NCI-H226 (cell line): ENCODE measurements at regions not wholly inside any gene's neighbourhood (a gene's known extent, or its start where the extent isn't known, plus 50 kb on each side); places are given as distances from the start of the nearest gene placed in this dataset.
A peak's percentile ranks its signal among the peaks of the same experiment; 100 is the strongest.

Source experiments
- DNase-seq: peaks from one replicate; pipeline ENCODE4 v3.0.0-alpha.2; 2015

DNA sequence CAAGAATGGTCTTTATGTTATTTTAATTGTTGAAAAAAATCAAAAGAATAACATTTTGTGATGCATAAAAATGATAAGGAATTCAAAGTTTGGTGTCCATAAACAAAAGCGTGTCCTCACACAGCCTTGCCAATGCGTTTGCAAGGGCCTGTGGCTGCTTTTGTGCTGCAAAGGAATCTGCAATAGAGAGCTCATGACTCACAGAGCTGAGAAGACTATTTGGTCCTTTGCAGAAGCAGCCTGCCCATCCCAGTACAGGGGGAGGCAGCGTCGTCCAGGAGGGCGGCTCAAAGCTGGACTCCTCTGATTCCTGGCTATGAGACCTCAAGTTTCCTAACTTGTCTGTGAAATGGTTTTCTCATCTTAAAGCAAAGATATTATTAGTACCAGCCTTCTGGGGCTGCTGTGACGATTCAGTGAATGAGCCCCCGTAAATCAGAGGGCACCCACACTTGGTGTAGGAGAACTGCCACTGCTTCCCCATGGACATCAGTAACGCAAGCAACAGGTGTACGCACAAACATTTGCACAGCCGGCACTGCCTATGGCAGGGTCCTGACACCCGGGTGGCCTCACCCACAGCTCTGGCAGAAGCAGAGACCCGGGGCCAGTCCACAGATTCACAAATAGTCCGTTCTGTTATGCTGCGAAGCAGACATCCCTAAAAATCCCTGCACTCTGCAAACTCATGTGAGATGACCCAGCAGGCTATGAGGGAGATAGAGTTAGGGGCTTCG lies 70.6 kb upstream of the ASAP2 start:
- DNase-seq = peak; percentile 5

GRCh38 chr2:9127316-9127715 lies 79.3 kb upstream of the ASAP2 start:
- DNase-seq = no peak

DNA sequence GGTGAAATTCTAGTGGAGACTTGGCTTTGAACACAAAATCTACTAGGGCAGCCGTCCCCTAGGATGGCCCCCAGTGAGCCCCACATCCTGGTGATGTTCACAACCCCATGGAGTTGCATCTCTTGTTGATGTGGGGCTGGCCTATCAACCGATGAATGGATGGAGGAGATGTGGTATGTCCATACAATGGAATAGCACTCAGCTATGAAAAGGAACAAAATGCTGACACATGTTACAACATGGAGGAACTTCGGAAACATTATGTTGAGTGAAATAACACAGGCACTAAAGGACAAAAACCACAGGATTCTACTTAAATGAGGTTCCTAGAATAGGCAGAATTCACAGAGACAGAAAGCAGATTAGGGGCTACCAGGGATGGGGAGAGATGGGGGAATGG lies 80.1 kb upstream of the ASAP2 start:
- DNase-seq = no peak

DNA sequence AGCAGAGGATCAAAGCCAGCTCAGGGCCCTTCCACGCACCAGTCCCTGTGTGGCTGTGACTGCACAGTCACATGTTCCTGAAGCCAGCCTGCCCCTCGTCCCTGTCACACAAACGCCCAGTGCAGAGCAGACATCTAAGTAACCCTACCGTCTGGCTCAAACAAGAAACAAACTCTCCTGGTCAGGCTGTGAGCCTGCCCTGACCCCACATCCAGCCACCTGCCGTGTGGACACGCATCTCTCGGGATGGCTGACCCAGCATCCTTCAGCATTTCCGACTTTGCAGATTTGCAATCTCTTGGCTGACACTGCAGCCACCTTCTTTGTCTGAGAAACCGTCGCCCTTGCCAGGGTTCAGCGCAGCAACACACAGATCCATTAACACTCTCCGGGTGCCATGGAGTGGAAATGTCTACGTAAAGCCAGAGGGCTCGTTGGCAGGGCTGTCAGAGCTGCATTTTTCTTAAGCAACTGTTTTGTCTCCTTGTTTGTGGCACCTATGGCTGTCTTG lies 82.3 kb upstream of the ASAP2 start:
- no peak for DNase-seq

GRCh38 chr2:9123069-9123468 lies 83.5 kb upstream of the ASAP2 start:
- DNase-seq = no peak

- DNase-seq = no peak
These were observed 84.2 kb upstream of the ASAP2 start for GRCh38 chr2:9122367-9122766.

GRCh38 chr2:9118383-9118960 lies 88.1 kb upstream of the ASAP2 start:
- DNase-seq = no peak

- no peak for DNase-seq
These were observed 91.4 kb upstream of the ASAP2 start for GRCh38 chr2:9115229-9115628.

GRCh38 chr2:9114458-9114857 lies 92.2 kb upstream of the ASAP2 start:
- DNase-seq = no peak

- no peak for DNase-seq
These were observed 92.7 kb upstream of the ASAP2 start for GRCh38 chr2:9113916-9114315.

- no peak for DNase-seq
These were observed 93.3 kb upstream of the ASAP2 start for GRCh38 chr2:9113262-9113661.

DNA sequence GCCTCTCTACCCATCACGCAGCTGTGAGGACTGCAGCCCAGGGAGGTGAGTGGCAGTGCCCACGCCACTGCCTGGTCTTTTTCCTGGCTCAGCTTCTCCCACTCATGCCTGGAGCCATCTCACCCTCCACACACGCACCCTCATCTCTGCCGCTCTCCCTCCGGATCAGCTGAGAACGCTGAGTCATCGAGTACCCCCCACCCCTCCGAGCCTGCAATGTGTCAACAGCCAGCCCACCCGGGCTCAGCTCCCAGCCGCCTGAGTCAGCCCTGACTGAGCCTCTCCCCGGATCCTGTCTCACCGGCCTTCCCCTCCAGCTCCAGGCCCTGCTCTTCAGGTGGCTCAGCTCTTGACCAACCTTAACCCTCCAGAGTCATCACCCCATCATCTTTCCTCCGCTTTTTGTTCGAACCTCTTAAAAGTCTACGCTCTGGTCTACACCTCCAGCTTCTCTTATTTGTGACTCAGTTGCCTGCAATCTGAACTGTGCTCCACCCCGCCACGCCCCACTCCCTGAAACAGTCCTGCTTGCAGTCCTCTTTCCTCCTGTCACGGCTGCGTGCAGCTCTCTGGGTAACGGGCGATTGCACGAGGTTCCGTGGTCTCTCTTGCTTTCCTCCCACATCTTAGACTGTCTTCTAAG lies 94.4 kb upstream of the ASAP2 start:
- DNase-seq = peak; percentile 95

- DNase-seq = no peak
These were observed 95.6 kb upstream of the ASAP2 start for GRCh38 chr2:9110893-9111569.

GRCh38 chr2:9110346-9110884 lies 96.2 kb upstream of the ASAP2 start:
- no peak for DNase-seq

GRCh38 chr2:9109871-9110270 lies 96.7 kb upstream of the ASAP2 start:
- DNase-seq = no peak

GRCh38 chr2:9108210-9108967 lies 98.2 kb upstream of the ASAP2 start:
- no peak for DNase-seq

- DNase-seq = no peak
These were observed 99.2 kb upstream of the ASAP2 start for GRCh38 chr2:9107168-9108025.

DNA sequence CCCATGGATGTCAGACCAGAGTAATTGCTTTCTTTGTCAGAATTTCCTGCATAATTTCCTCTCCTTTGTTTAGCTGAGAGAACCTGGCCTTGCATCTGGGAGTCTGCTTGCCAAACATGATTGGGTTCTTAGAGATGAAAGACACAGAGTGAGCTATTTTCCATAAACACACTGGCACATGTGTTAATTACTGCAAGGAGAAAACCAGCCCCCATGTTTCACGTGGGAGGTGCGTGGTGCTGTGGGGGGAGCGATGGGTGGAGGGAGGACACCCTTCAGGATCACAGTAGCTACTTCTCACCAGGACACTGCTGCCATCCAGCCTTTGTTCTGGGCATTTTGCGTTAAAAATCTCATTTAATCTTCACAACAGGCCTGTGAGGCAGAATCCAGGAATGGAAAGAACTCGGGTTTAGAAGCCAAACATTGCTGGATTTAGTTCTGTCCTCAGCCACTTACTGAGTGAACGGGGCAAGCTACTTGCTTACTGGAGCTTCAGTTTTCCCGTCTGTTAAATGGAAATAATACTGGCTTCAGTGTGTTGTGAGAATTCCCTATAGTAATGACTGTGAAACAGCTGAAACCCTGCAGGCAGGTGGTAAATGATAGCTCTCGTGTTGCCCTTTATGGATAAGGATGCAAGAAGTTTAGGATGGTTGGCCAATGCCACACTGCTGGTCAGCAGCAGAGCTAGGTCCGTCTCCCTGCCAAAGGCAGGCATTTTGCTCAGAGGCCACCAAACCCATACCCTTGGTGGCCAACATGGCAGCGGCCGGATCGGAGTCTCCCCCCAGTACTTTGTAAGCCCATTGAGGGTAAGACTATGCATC lies 100.1 kb upstream of the ASAP2 start:
- no peak for DNase-seq

- DNase-seq = no peak
These were observed 100.8 kb upstream of the ASAP2 start for GRCh38 chr2:9105601-9106337.
